AG04450 (cell line): ENCODE measurements at regions not wholly inside any gene's neighbourhood (a gene's known extent, or its start where the extent isn't known, plus 50 kb on each side); places are given as distances from the start of the nearest gene placed in this dataset.
A peak's percentile ranks its signal among the peaks of the same experiment; 100 is the strongest.

Source experiments
- CTCF ChIA-PET: fragments of 300-600, 350-600 bp; formaldehyde crosslinking; extraction: SDS; loops from one replicate; lab custom pipeline; 2022; ENCODE audit warnings: antibody characterized with exemption, inconsistent platforms; lab: Charles Lee
- POLR2A ChIA-PET: fragments of 350-600 bp; formaldehyde crosslinking; extraction: SDS; loops from one replicate; lab custom pipeline; 2021; ENCODE audit warnings: antibody characterized with exemption, inconsistent platforms; lab: Yijun Ruan, JAX
- DNase-seq: peaks from one replicate; pipeline ENCODE4 v3.0.0-alpha.2; 2011; ENCODE audit warnings: low read depth, low spot score
- H3K27ac ChIP-seq: one replicate; pipeline ENCODE4 v1.5.1; 2012; ENCODE audit warnings: low read depth, low read length, control low read depth
- H3K27me3 ChIP-seq: one replicate; pipeline ENCODE4 v1.6.0; 2012; ENCODE audit warnings: low read length; ENCODE audit not compliant: control insufficient read depth, insufficient read depth
- H3K4me3 ChIP-seq: 2 replicates; pipeline ENCODE4 v1.5.1; 2011; ENCODE audit warnings: mild to moderate bottlenecking, low read depth, low read length, control low read depth
- H3K9me3 ChIP-seq: 2 replicates; pipeline ENCODE4 v1.5.1; 2012; ENCODE audit warnings: low read length; ENCODE audit not compliant: control insufficient read depth, insufficient read depth
- CTCF ChIP-seq: IDR thresholded peaks from 2 replicates; pipeline ENCODE4 v1.5.1; 2011; ENCODE audit warnings: low read depth, low read length, control low read depth, inconsistent platforms

GRCh38 chrX:71000139-71000538 lies 68.0 kb downstream of the SNX12 start:
- Histone ChIP-seq H3K9me3 (no peaks in the 10 kb centered on the region), H3K4me3 (no peak overlapping the region), H3K27me3 (no peaks in the 10 kb centered on the region), H3K27ac (no peak overlapping the region)
- CTCF ChIA-PET, result interaction anchor here (1.2 kb wide), 1 partner anchor 129 kb away, joined by 3 read pairs; no protein-coding TSS in a partner anchor
- DNase-seq, result no peak
- POLR2A ChIA-PET, result no interaction called here
- no peak for TF ChIP-seq CTCF

- POLR2A ChIA-PET, result no interaction called here
- no peaks in the 10 kb centered on the region for H3K27me3 ChIP-seq
Measured at GRCh38 chrX:70998411-70999027, 67.6 kb upstream of the SLC7A3 start.

GRCh38 chrX:70995338-70995737 lies 64.4 kb upstream of the SLC7A3 start:
- no peak for DNase-seq
- POLR2A ChIA-PET, result no interaction called here
- TF ChIP-seq CTCF, result no peak
- no peak overlapping the region for H3K4me3 ChIP-seq
- CTCF ChIA-PET, result interaction anchor here (1.2 kb wide), 1 partner anchor 25 kb away, joined by 5 read pairs; no protein-coding TSS in a partner anchor
- H3K9me3 ChIP-seq, result no peaks in the 10 kb centered on the region
- no peaks in the 10 kb centered on the region for H3K27me3 ChIP-seq
- H3K27ac ChIP-seq, result no peak overlapping the region

More at GRCh38 chrX:70998411-70999027, 67.6 kb upstream of the SLC7A3 start:
- no peak overlapping the region for H3K4me3 ChIP-seq
- no peaks in the 10 kb centered on the region for H3K9me3 ChIP-seq
- TF ChIP-seq CTCF, result peak; percentile 50
- H3K27ac ChIP-seq, result no peak overlapping the region
- CTCF ChIA-PET, result interaction anchor here (0.6 to 2.4 kb wide), 7 partner anchors 11 to 183 kb away, joined by 3 to 28 read pairs (median 4); no protein-coding TSS in a partner anchor
- no peak for DNase-seq

- Histone ChIP-seq H3K9me3 (no peaks in the 10 kb centered on the region), H3K4me3 (no peak overlapping the region), H3K27ac (no peak overlapping the region), H3K27me3 (no peaks in the 10 kb centered on the region)
- TF ChIP-seq CTCF, result no peak
- POLR2A ChIA-PET, result no interaction called here
- DNase-seq, result no peak
- CTCF ChIA-PET, result interaction anchor here (0.7 kb wide), 1 partner anchor 10 kb away, joined by 4 read pairs; no protein-coding TSS in a partner anchor
Measured at GRCh38 chrX:70988425-70988824, 57.5 kb upstream of the SLC7A3 start.
